Activated naive CD8-positive, alpha-beta T cell treated with anti-CD3 and anti-CD28 coated beads, Interleukin-2, amount 50 U/mL, for 24 hours (primary cell): ENCODE measurements at regions not wholly inside any gene's neighbourhood (a gene's known extent, or its start where the extent isn't known, plus 50 kb on each side); places are given as distances from the start of the nearest gene placed in this dataset.
"Not testable (repeated sequence)": the region's sequence is repeated elsewhere in the genome, so short reads cannot be mapped to it uniquely, and the experiment has no call there.

Experiments
- ATAC-seq: fragments of 150-1000 bp; cut with Tn5 transposase; one replicate; pipeline ENCODE4 v1.10.0; 2021
- DNase-seq: peaks from one replicate; pipeline ENCODE4 v3.0.0; 2021
- H3K27ac Mint-ChIP-seq: one replicate; pipeline ENCODE4 v1.8.0; 2021; ENCODE audit warnings: mild to moderate bottlenecking, mixed read lengths
- H3K27me3 Mint-ChIP-seq: one replicate; pipeline ENCODE4 v1.8.0; 2021; ENCODE audit warnings: mixed read lengths
- H3K36me3 Mint-ChIP-seq: one replicate; pipeline ENCODE4 v1.8.0; 2021; ENCODE audit warnings: low read depth, mixed read lengths
- H3K4me1 Mint-ChIP-seq: one replicate; pipeline ENCODE4 v1.8.0; 2021; ENCODE audit warnings: mixed read lengths
- H3K4me3 Mint-ChIP-seq: one replicate; pipeline ENCODE4 v1.8.0; 2021; ENCODE audit warnings: mild to moderate bottlenecking, moderate library complexity, mixed read lengths
- H3K9me3 Mint-ChIP-seq: one replicate; pipeline ENCODE4 v1.8.0; 2021; ENCODE audit warnings: mixed read lengths

DNA sequence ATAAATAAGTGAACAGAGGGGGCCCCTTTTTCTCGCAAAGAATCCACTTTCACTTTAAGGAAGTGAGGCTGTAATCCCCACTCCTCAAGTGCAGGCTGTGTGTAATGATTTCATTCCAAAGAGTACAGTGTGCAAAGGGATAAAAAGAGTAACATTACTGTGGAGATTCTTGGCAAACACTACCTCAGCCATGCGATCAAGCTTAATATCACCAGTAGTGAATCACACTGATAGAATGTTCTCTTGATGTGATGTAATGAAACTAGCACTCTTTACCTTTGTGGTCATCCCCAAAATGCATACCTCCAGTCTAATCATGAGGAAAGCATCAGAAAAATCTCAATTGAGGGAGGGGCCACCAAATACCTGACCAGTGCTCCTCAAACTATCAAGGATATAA, 246.1 kb upstream of the CHORDC1 start:
- H3K9me3 Mint-ChIP-seq = no peaks in the 10 kb centered on the region
- H3K27me3 Mint-ChIP-seq = no peaks in the 10 kb centered on the region
- H3K27ac Mint-ChIP-seq = no peak overlapping the region
- DNase-seq (no peak), ATAC-seq (no peak)
- no peak overlapping the region for H3K4me3 Mint-ChIP-seq
- H3K36me3 Mint-ChIP-seq = no peaks in the 10 kb centered on the region
- H3K4me1 Mint-ChIP-seq = no peaks in the 10 kb centered on the region

GRCh38 chr11:90465553-90465952, 242.7 kb upstream of the CHORDC1 start:
- H3K27ac Mint-ChIP-seq = no peak overlapping the region
- no peaks in the 10 kb centered on the region for H3K36me3 Mint-ChIP-seq
- no peak overlapping the region for H3K4me3 Mint-ChIP-seq
- no peak for DNase-seq
- H3K27me3 Mint-ChIP-seq = peaks cover 2% of the 10 kb centered on the region
- H3K9me3 Mint-ChIP-seq = no peaks in the 10 kb centered on the region
- H3K4me1 Mint-ChIP-seq = no peaks in the 10 kb centered on the region
- no peak for ATAC-seq

DNA sequence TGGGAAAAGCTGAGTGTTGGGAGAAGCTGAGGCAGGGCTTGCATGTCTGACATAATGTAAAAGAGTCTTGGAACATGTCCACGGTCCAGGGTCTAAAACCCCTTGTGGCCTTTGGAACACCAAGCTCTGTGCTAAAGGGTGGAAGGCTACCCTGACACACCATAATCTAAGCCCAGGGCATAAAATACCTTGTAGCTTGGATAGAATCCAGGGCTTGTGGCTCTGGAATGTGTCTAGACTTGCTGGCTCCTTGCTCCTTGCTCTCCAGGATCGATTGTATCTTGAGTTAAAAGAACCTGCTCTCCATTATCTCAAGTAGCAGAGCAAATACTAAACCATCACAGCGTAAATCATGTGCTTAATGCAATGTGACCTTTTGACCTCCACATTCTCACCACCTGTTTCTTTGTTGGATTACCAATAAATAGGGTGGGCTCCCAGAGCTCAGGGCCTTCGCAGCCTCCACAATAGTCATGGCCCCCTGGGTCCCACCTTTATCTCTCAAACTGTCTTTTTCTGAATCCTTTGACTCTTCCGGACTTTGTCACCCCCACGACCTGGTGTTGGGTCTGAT, 232.6 kb upstream of the CHORDC1 start:
- not testable (repeated sequence) for H3K4me1 Mint-ChIP-seq, H3K9me3 Mint-ChIP-seq, H3K4me3 Mint-ChIP-seq, H3K36me3 Mint-ChIP-seq, H3K27me3 Mint-ChIP-seq, H3K27ac Mint-ChIP-seq, ATAC-seq, DNase-seq

- no peak for DNase-seq
- Mint-ChIP-seq H3K36me3 (no peaks in the 10 kb centered on the region), H3K4me3 (no peak overlapping the region), H3K27me3 (no peaks in the 10 kb centered on the region), H3K27ac (no peak overlapping the region), H3K9me3 (no peaks in the 10 kb centered on the region), H3K4me1 (no peaks in the 10 kb centered on the region)
- ATAC-seq = no peak
Observed at GRCh38 chr11:90453525-90453924, 230.7 kb upstream of the CHORDC1 start.

GRCh38 chr11:90449606-90450005, 226.8 kb upstream of the CHORDC1 start:
- no peak for ATAC-seq
- H3K4me3 Mint-ChIP-seq = no peak overlapping the region
- H3K9me3 Mint-ChIP-seq = no peaks in the 10 kb centered on the region
- peaks cover 5% of the 10 kb centered on the region for H3K4me1 Mint-ChIP-seq
- DNase-seq = no peak
- no peaks in the 10 kb centered on the region for H3K36me3 Mint-ChIP-seq
- H3K27ac Mint-ChIP-seq = no peak overlapping the region
- H3K27me3 Mint-ChIP-seq = no peaks in the 10 kb centered on the region

GRCh38 chr11:90448256-90448655, 225.4 kb upstream of the CHORDC1 start:
- H3K4me3 Mint-ChIP-seq = no peak overlapping the region
- no peak overlapping the region for H3K27ac Mint-ChIP-seq

DNA sequence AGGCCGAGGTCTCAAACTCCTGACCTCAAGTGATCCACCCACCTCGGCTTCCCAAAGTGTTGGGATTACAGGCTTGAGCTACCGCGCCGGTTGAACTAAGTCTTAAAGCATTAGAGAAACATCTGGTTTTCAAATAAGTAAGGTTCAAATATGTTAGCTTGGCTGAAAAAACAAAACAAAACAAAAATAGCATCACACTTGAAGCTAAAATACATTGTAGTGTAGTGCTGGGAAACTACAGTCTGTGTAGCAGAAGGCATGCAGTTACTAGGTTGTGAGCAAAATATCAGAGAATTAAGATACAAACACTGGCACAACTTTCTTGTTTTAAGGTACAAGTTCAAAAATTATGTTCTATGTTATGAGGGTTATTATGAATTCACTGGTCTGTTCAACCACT, 224.8 kb upstream of the CHORDC1 start:
- Mint-ChIP-seq H3K27ac (no peak overlapping the region), H3K27me3 (no peaks in the 10 kb centered on the region), H3K36me3 (no peaks in the 10 kb centered on the region), H3K9me3 (no peaks in the 10 kb centered on the region), H3K4me1 (peaks cover 5% of the 10 kb centered on the region), H3K4me3 (no peak overlapping the region)
- no peak for DNase-seq
- no peak for ATAC-seq

More at GRCh38 chr11:90448256-90448655, 225.4 kb upstream of the CHORDC1 start:
- no peaks in the 10 kb centered on the region for H3K36me3 Mint-ChIP-seq
- no peaks in the 10 kb centered on the region for H3K27me3 Mint-ChIP-seq
- ATAC-seq (no peak), DNase-seq (no peak)
- no peaks in the 10 kb centered on the region for H3K9me3 Mint-ChIP-seq
- H3K4me1 Mint-ChIP-seq = peaks cover 5% of the 10 kb centered on the region

GRCh38 chr11:90446207-90446606, 223.4 kb upstream of the CHORDC1 start:
- no peak for DNase-seq
- Mint-ChIP-seq H3K36me3 (no peaks in the 10 kb centered on the region), H3K4me1 (peaks cover 5% of the 10 kb centered on the region), H3K27ac (no peak overlapping the region), H3K27me3 (no peaks in the 10 kb centered on the region), H3K9me3 (no peaks in the 10 kb centered on the region), H3K4me3 (no peak overlapping the region)
- ATAC-seq = no peak

DNA sequence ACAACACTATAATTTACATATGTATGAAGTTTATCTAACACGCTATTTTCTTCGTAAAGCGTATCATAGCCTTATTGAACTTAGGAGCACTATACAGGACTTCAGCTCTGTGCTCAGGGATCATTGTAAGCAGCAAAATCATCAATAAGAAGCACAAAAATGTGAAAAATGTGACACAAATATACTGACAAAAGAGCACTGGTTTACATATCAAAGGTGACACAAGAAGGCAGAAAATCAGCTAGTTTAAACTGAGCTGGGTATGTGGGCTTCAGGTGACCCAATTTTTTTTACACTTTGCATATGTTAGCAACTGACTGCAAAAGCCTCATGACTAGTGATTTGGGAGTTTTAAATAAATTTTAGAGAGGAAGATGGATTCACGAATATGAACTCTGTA, 215.2 kb upstream of the CHORDC1 start:
- Mint-ChIP-seq H3K9me3 (no peaks in the 10 kb centered on the region), H3K27me3 (peaks cover 2% of the 10 kb centered on the region), H3K27ac (no peak overlapping the region), H3K4me3 (no peak overlapping the region), H3K4me1 (no peaks in the 10 kb centered on the region), H3K36me3 (no peaks in the 10 kb centered on the region)
- ATAC-seq (no peak), DNase-seq (no peak)

- H3K27me3 Mint-ChIP-seq = peaks cover 2% of the 10 kb centered on the region
- H3K4me1 Mint-ChIP-seq = no peaks in the 10 kb centered on the region
- no peak overlapping the region for H3K27ac Mint-ChIP-seq
- DNase-seq (no peak), ATAC-seq (no peak)
- no peak overlapping the region for H3K4me3 Mint-ChIP-seq
- no peaks in the 10 kb centered on the region for H3K36me3 Mint-ChIP-seq
- H3K9me3 Mint-ChIP-seq = no peaks in the 10 kb centered on the region
Observed at GRCh38 chr11:90434858-90435257, 212.0 kb upstream of the CHORDC1 start.

GRCh38 chr11:90428836-90429235, 206.0 kb upstream of the CHORDC1 start:
- H3K27me3 Mint-ChIP-seq = no peaks in the 10 kb centered on the region
- ATAC-seq (no peak), DNase-seq (no peak)
- H3K4me3 Mint-ChIP-seq = no peak overlapping the region
- no peaks in the 10 kb centered on the region for H3K4me1 Mint-ChIP-seq
- H3K27ac Mint-ChIP-seq = no peak overlapping the region
- H3K9me3 Mint-ChIP-seq = no peaks in the 10 kb centered on the region
- H3K36me3 Mint-ChIP-seq = no peaks in the 10 kb centered on the region

DNA sequence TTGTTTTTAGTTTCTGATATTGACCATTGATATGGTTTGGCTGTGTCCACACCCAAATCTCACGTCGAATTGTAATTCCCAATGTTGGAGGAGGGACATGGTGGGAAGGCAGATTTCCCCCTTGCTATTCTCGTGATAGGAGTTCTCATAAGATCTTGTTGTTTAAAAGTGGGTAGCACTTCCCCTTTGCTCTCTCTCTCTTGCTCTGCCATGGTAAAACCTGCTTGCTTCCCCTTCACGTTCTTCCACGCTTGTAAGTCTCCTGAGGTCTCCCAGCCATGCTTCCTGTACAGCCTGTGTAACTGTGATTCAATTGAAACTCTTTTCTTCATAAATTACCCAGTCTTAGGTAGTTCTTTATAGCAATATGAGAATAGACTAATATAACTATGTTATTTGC, 203.6 kb upstream of the CHORDC1 start:
- Mint-ChIP-seq H3K4me1 (no peaks in the 10 kb centered on the region), H3K27ac (no peak overlapping the region), H3K36me3 (no peaks in the 10 kb centered on the region), H3K27me3 (no peaks in the 10 kb centered on the region), H3K4me3 (no peak overlapping the region), H3K9me3 (no peaks in the 10 kb centered on the region)
- ATAC-seq = no peak
- no peak for DNase-seq

- no peak for DNase-seq
- H3K4me3 Mint-ChIP-seq = no peak overlapping the region
- H3K27ac Mint-ChIP-seq = no peak overlapping the region
- H3K4me1 Mint-ChIP-seq = no peaks in the 10 kb centered on the region
- ATAC-seq = no peak
- H3K9me3 Mint-ChIP-seq = no peaks in the 10 kb centered on the region
- no peaks in the 10 kb centered on the region for H3K36me3 Mint-ChIP-seq
- no peaks in the 10 kb centered on the region for H3K27me3 Mint-ChIP-seq
Observed at GRCh38 chr11:90423378-90423777, 200.5 kb upstream of the CHORDC1 start.

DNA sequence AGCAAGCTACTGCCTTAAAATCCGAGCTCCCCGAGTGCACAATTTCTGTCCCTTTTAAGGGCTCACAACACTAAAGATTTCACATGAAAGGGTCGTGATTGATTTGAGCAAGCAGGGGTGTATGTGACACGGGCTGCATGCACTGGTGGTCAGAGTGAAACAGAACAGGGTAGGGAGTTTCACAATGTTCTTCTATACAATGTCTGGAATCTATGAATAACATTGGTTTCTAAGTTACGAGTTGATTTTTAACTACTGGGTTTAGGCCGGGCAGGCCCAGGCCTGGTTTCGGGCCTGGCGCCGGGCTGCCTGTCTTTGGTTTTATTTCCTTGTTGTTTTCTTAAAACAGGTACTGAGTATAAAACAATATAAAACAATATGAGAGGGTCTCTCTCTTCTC, 199.9 kb upstream of the CHORDC1 start:
- H3K9me3 Mint-ChIP-seq, H3K36me3 Mint-ChIP-seq, H3K4me3 Mint-ChIP-seq, H3K27me3 Mint-ChIP-seq, DNase-seq, H3K4me1 Mint-ChIP-seq, ATAC-seq, H3K27ac Mint-ChIP-seq: not testable (repeated sequence)

- no peak for DNase-seq
- no peaks in the 10 kb centered on the region for H3K27me3 Mint-ChIP-seq
- no peaks in the 10 kb centered on the region for H3K4me1 Mint-ChIP-seq
- H3K9me3 Mint-ChIP-seq = no peaks in the 10 kb centered on the region
- H3K4me3 Mint-ChIP-seq = no peak overlapping the region
- H3K36me3 Mint-ChIP-seq = no peaks in the 10 kb centered on the region
- no peak for ATAC-seq
- no peak overlapping the region for H3K27ac Mint-ChIP-seq
Observed at GRCh38 chr11:90414221-90414620, 191.4 kb upstream of the CHORDC1 start.

DNA sequence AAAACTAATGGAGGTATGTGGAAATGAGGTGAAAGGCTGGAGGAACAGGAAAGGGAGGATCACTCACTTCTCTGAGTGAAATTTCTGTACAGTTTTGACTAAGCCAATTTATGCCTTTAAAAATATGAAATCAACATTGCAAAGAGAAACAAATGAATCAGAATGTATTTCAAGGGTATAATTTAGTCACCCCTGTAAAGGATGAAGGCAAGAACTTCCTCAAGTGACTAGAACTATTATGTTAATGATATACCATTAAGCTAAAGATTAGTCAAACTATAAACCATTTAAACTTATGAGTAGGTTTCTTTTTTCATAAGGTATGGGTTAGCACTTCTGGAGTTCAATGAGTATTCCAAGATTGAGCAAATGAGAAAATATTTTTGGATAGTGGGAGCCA, 184.5 kb upstream of the CHORDC1 start:
- no peaks in the 10 kb centered on the region for H3K36me3 Mint-ChIP-seq
- no peaks in the 10 kb centered on the region for H3K9me3 Mint-ChIP-seq
- no peaks in the 10 kb centered on the region for H3K4me1 Mint-ChIP-seq
- ATAC-seq (no peak), DNase-seq (no peak)
- no peaks in the 10 kb centered on the region for H3K27me3 Mint-ChIP-seq
- no peak overlapping the region for H3K27ac Mint-ChIP-seq
- H3K4me3 Mint-ChIP-seq = no peak overlapping the region
